RPMI8226 (cell line): ENCODE measurements at regions not wholly inside any gene's neighbourhood (a gene's known extent, or its start where the extent isn't known, plus 50 kb on each side); places are given as distances from the start of the nearest gene placed in this dataset.
A peak's percentile ranks its signal among the peaks of the same experiment; 100 is the strongest.

ENCODE experiments used
- DNase-seq: peaks from one replicate; pipeline ENCODE4 v3.0.0-alpha.2; 2015

DNA sequence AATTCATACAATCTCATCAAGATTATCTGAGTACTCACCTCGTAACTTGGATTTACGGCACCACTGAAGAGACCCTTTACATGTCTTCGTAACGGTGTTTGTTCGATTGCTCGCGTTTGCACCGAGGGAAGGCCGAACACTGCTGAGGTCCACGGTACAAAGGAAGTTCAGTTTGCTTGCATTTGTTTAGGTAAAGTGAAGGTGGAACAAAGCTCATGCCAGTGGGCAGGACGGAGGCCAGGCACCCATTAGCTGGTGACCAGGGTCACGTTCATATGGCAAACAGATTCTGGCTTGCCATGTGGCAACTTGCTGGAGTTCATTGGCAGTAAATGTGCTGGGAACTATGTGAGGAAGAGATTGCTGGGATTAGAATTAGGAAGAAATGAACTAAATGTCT lies 164.8 kb downstream of the MACROH2A1 start:
- no peak for DNase-seq

- DNase-seq, result peak; percentile 79
These were observed 165.6 kb downstream of the MACROH2A1 start for GRCh38 chr5:135233477-135233876.

DNA sequence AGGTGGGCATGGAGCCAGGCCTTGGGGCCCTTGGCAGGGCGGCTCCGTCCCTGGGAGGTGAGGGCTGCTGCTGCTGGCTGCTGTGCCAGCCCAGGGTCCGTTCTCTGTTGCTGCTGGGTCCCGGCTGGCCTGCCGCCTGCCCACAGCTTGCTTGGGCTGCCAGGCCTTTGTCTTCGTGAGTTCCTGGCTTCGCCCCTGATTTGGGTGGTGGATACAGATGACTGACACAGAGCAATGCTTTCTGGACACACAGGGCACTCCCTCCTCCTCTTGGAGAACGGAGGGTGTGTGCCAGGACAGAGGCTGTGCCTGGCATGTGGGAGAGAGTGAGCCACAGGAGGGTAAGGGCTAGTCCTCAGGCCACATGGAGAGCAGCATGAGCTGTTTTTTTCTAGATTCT lies 166.1 kb downstream of the MACROH2A1 start:
- DNase-seq, result no peak

- DNase-seq, result no peak
These were observed 167.7 kb downstream of the MACROH2A1 start for GRCh38 chr5:135231289-135231688.

DNA sequence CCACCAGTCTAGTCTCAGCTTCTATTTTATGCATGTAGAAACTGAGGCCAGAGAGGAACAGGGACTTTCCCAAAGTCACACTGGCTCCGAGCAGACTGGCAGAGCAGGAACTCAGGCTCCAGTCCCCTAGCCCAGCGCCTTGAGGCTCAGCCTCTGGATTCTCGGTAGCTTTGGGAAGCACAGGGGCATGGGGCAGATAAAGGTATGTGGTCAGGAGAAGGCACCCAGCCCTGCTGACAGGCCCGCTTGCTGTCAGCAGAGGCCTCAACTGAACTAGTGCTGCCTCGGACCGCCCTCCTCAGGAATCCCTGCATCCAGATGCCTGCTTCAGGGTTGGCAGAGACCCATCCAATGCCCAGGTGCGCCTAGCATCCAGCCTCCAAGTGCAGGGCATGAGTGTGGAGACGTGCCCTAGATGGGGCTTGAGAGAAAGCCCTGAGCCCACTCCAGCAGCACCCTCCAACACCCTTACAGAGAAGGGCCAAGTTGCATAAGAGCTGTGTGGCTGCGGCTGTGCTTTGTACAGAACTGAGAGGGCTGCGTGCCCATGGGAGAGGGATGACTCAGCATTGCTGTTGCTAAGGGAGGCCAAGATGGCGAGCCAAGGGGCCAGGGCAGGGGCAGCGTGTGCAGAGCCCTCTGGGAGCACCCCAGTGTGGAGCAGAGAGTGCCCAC lies 168.6 kb downstream of the MACROH2A1 start:
- DNase-seq, result peak; percentile 25

DNA sequence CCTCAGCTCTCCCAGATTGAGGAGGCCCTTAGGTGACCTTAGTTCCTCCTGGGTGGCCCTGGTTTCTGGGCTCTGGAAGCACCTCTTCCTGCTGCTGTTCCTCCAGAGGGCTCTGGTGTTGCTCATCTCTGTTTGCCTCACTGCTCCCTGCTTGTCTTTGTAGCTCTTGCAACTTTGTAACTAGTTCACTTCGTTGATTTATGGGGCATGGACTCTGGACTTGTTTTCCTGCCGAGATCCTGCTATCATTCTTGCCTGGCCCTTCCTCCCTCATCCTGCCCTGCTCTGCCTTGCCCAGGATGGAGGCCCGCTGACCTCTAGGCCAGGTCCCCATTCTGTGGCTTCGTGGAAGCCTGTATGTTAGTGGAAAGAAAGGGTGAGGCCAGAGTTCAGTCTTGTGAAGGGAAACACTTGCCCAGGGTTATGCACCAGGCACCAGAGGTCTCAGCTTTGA lies 169.3 kb downstream of the MACROH2A1 start:
- no peak for DNase-seq

DNA sequence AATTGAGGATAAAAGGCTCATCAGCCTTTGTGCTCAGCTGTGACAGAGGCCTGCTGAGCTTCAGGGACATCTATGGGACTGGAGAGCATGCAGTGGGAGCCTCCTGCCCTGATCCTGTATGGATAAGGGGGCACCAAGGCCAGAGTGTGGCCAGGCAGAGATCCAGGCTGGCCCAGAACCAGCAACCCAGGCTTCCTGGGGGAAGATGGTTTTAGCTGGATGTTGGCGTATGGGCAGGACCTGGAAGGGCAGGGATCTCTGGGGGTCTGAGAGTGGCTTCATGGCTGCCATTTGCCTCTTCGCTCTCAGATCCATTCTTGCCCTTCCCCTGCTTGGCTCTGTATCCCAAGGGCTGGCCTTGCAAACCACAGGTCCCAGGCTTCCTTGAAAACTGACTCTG lies 169.9 kb downstream of the MACROH2A1 start:
- DNase-seq, result no peak

DNA sequence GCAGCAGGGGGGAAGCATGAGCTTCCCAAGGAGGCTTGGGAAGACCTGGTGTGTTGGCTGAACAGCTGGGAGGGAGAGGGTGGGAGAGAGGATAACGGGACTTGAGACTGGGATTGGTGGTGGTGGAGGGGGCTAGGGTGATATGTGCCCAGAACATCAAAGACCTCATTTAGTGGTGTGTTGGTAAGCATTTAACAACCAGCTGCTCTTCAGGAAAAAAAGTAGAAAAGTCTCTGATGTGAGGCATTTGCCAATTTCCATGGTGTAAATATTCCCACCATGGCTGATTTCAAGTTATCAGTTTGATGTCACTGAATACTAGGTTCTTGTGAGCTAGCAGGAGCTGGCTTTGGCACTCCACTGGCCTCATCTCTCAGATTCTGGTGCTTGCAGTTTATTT lies 170.8 kb downstream of the MACROH2A1 start:
- no peak for DNase-seq

DNA sequence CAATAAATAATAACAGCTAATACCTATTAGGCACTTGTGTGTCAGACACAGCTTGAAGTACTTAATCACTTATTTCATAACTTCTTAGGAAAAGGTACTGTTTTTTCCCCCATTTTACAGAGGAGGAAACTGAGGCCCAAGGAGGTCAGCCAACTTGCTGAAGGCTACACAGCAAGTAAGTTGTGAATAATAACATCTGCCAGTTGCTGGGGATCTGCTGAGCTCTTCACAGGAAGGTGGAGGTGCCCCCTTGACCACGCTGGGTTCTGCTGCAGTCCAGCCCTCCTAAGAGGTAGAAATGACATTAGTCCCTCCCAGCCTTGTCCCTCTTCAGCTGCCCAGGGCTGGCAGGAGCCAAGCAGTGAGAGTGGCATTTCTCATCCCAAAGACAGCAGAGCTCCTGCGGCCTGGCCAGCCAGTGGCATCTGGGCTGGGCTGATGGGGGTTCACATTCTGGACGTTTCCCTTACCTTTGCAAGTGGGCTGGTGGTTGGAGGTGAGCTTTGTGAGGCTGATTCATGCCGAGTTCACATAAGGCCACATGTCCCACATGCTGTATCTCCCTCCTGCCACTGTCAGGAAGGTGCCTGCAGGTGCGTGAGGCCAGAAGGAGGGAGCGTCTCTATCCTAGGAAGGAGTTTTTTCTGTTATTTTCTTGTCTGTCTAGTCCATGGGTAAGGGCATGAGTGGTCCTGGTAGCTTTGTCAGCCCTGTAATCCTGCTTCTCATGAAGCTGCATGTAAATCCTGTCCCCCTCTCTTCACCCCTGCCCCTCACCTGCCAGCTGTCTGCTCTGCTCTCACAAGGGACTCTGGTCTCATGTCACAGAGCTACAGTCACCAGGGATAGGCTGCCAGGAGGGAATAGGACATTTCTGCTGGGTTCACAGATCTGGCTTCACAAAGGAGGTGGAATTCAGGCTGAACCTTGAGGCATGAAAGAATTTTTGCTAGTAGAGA lies 171.7 kb downstream of the MACROH2A1 start:
- DNase-seq, result peak; percentile 28

DNA sequence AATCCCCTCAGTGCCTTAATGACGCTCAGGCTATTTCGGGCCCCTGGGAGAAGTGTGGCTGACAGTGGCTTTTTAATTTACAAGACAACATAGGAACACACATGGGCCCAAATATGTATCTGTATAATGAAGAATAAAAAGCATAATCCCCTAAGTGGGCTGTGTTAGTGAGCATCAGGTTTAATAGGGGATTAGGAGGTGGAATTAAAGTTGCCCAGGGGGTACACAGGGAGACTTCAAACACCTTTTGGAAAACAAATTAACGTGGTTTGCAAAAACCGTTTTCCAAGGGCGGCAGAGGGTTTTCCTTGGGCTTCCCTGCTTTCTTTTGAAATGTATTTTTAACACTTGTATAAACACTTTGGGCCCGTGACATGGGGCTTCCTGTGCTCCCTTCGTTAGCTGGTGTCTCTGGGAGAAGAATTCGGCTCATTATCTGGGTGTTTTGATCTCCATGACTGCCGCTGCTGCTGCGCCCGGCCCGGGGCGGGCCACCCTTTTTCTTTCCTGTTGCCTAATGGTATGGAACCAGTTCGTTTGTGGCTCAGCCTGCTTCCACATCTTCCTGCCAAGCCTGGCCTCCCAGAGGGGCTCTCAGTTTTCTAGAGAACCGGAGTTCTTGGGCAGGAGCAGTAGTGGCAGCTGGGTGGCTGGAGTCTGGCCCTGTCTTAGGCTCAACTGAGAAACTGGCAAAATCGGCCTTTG lies 173.0 kb downstream of the MACROH2A1 start:
- no peak for DNase-seq

DNA sequence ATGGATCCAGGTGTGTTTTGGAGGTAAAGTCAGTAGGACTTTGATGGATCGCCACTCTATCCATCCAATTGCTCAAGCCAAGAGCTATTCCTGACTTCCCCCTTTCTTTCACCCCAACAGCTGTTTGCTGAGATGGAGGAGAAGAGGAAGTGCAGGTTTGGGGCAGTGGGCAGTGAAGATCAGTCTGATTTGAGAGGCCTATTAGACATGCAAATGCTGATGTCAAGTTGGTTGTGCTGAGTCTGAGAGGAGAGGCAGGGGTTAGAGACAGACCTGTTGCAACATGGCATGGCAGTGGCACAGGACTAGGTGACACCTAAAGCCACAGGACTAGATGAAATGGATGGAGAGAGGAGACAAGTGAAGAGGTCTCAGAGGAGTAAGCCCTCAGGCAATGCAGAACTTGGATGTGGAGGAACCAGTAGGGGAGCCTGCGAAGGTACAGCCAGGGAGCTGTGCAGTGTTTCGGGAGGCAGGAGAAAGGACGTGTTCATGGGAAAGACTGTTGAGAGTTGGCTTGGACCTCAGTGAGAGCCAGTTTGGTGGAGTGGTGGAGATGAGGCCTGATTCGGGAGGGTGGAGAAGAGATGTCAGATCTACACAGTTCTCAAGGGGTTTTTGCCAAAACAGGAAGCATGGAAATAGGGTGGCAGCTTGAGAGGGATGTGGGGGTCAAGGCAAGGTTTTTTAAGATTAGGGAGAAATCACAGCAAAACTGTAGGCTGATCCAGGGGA lies 175.0 kb downstream of the MACROH2A1 start:
- no peak for DNase-seq

- DNase-seq, result no peak
These were observed 175.6 kb downstream of the MACROH2A1 start for GRCh38 chr5:135223404-135223803.

DNA sequence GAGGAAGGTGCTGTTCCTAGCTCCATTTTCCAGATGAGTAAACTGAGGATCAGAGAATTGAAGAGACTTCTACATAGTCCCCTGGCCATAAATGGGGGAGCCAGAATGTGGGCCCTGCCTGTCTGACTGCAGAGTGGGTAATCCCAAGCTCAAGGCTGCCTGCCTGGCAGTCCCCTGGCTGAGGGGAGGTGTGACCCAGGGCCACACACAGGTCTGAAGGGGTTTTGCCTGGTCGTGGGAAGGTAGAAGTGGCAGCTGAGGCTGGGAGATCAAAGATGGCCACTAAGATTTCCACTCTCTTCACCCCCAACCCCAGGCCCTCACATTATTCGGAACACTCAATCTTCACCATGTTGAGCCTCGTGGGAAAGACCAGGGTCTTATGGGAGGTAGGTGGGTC lies 176.3 kb downstream of the MACROH2A1 start:
- DNase-seq, result no peak

DNA sequence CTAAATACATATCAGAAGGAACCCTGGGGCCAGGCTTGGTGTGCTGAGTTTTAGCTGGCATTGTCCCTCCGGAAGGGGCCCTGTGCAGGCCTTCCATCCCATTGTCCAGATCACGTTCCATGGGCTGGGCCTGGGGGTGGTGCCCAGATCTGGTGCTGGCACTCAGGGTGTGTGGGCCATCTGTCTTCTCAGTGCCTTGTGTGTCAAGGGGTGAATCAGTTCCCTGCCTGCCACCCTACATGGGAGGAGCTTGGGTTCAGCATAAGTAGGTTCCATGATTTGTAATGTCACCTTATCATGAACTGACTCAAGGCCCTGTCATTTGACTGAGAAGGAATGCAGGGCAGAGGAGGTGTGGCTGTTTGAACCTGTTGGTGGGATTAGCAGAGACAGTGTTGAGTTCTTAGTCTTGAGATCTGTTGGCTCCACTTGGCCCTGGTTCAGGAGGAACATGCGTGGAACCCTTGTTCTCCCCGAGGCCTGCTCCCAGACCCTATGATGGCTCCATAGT lies 176.8 kb downstream of the MACROH2A1 start:
- DNase-seq, result no peak

- no peak for DNase-seq
These were observed 177.3 kb downstream of the MACROH2A1 start for GRCh38 chr5:135221696-135222095.

DNA sequence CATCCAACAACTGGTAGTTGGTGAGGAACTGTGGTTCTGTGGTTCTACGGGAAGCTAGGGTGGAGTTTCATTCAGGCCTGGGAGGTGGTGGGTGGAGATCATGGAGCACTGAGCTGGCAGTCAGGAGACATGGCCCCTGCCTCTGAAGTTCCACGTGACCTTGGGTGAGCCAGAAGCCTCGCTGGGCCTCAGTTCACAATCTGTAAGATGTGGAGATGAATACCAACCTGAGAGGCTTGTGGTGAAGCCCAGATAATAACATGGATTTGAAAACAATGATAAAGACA lies 177.9 kb downstream of the MACROH2A1 start:
- no peak for DNase-seq

- DNase-seq, result no peak
These were observed 178.4 kb downstream of the MACROH2A1 start for GRCh38 chr5:135220394-135221186.

GRCh38 chr5:135219868-135220267 lies 179.2 kb downstream of the MACROH2A1 start:
- no peak for DNase-seq

DNA sequence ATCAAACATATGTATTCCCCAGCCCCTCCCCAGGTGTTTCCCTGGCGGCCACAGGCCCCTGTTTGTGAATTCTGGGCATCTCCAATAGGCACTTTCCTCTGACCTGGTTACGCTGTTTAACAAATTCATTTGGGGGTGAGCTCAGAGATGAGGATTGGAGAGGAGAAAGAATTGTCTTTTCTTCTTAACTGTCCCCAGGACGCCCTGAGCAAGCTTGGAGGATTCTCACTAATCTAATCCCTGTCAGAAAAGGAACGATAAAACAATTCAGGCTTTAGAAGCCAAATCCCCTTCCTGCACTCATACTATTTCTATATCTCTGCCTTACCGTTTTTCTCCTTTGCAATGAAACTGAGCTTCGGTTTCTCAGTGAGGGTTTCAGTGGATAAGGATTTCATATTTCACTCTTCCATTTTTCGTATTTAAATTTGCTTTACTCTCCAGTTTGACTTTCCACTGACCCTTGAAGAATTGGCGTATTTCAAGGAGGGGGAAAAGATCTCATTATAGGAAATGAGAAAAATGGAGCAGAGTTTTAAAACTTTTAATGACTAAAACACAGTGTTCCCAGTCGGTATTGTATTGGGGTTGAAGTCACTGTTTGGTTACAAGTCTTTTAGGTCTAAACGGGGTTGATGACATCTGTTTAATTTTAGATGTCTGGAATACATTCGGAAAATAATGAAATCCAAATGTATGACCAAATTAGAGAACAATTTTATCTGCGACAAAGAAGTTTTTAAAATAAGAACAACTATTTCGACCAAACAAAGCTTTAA lies 180.1 kb downstream of the MACROH2A1 start:
- no peak for DNase-seq

DNA sequence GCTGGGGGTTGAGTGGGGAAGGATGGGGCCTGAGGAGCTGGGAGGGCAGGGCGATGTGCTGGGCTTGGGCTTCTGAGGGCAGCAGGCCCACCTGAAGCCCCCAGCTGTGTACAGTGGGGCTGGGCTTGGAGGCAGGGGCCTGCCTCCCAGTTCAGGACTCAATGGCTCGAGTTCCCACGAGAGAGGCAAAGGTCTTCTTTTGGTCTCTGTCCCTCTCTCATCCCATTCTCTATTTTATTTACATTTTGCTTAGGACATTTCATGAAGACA lies 180.6 kb downstream of the MACROH2A1 start:
- no peak for DNase-seq
